CD4-positive, alpha-beta T cell treated with Interleukin-1 beta for 1 hour (primary cell): ENCODE measurements at regions not wholly inside any gene's neighbourhood (a gene's known extent, or its start where the extent isn't known, plus 50 kb on each side); places are given as distances from the start of the nearest gene placed in this dataset.
"Not testable (repeated sequence)": the region's sequence is repeated elsewhere in the genome, so short reads cannot be mapped to it uniquely, and the experiment has no call there.

Experiments
- DNase-seq, 2 donors: peaks; one replicate each; pipeline ENCODE4 v3.0.0-alpha.2; 2020 to 2022

GRCh38 chr5:126002222-126002897 lies 420.8 kb upstream of the GRAMD2B start:
- no peak for DNase-seq

GRCh38 chr5:126003309-126003708 lies 419.9 kb upstream of the GRAMD2B start:
- DNase-seq: no peak

GRCh38 chr5:126004636-126005035 lies 418.6 kb upstream of the GRAMD2B start:
- DNase-seq: no peak

- DNase-seq: no peak
Observed at GRCh38 chr5:126007841-126008240, 415.4 kb upstream of the GRAMD2B start.

- DNase-seq: no peak
Observed at GRCh38 chr5:126009566-126009965, 413.6 kb upstream of the GRAMD2B start.

GRCh38 chr5:126011526-126011925 lies 411.7 kb upstream of the GRAMD2B start:
- not testable (repeated sequence) for DNase-seq

- DNase-seq: no peak
Observed at GRCh38 chr5:126014676-126015075, 408.5 kb upstream of the GRAMD2B start.

GRCh38 chr5:126015235-126016181 lies 407.7 kb upstream of the GRAMD2B start:
- no peak for DNase-seq

- no peak for DNase-seq
Observed at GRCh38 chr5:126016256-126016655, 407.0 kb upstream of the GRAMD2B start.

GRCh38 chr5:126017096-126017495 lies 406.1 kb upstream of the GRAMD2B start:
- DNase-seq: no peak

GRCh38 chr5:126020770-126021169 lies 402.4 kb upstream of the GRAMD2B start:
- DNase-seq: no peak

- no peak for DNase-seq
Observed at GRCh38 chr5:126023994-126024441, 399.2 kb upstream of the GRAMD2B start.

GRCh38 chr5:126027149-126027548 lies 396.1 kb upstream of the GRAMD2B start:
- no peak for DNase-seq

- DNase-seq: no peak
Observed at GRCh38 chr5:126027652-126028051, 395.6 kb upstream of the GRAMD2B start.

- DNase-seq: no peak
Observed at GRCh38 chr5:126028336-126028735, 394.9 kb upstream of the GRAMD2B start.

GRCh38 chr5:126029282-126029681 lies 393.9 kb upstream of the GRAMD2B start:
- not testable (repeated sequence) for DNase-seq

- DNase-seq: no peak
Observed at GRCh38 chr5:126030698-126031097, 392.5 kb upstream of the GRAMD2B start.

- DNase-seq: no peak
Observed at GRCh38 chr5:126031989-126032716, 391.1 kb upstream of the GRAMD2B start.

- DNase-seq: no peak
Observed at GRCh38 chr5:126043688-126044087, 379.5 kb upstream of the GRAMD2B start.

GRCh38 chr5:126044111-126044668 lies 379.0 kb upstream of the GRAMD2B start:
- no peak for DNase-seq

- no peak for DNase-seq
Observed at GRCh38 chr5:126044931-126045565, 378.2 kb upstream of the GRAMD2B start.

- DNase-seq: no peak
Observed at GRCh38 chr5:126046318-126046717, 376.9 kb upstream of the GRAMD2B start.
